Heart left ventricle (tissue), 13 donors: ENCODE measurements at regions not wholly inside any gene's neighbourhood (a gene's known extent, or its start where the extent isn't known, plus 50 kb on each side); places are given as distances from the start of the nearest gene placed in this dataset.

Source experiments
- POLR2A ChIP-seq, 2 donors: fragments of 450-650 bp; IDR thresholded peaks; one replicate each; pipeline ENCODE4 v1.6.1; 2017; ENCODE audit warnings: antibody characterized with exemption in 2 of 2, mild to moderate bottlenecking in 2 of 2, moderate library complexity in 2 of 2
- TF ChIP-seq, protein P1 (sequence below), 12 donors: fragments of 200-600 bp; sonication (generic) in 4 of 12; IDR thresholded peaks; one replicate each; pipeline versions ENCODE4 v1.5.0 to v1.8.0; 2018 to 2022; ENCODE audit warnings: antibody characterized with exemption in 12 of 12, mild to moderate bottlenecking in 5 of 12
- donor health status: ischemic (EF 13 %, LVEDD 7.1; RV severe dilation, severe dysfunction).
- donor health status: DM: no; HTN: yes; CAD: no.
- donor health status: DM: no; HTN: no; CAD: no.
- donor health status: ischemic (EF 25% LVEDD 6.9; RV normal size, moderate dysfunction).
- donor health status: ischemic (EF 25% LVEDD 5.7; RV mildly dilated, moderate dysfunction).
- donor health status: ischemic (EF 35%, LVEDD 5.7; RV mildly dilated, moderate dysfunction).
- donor health status: nonischemic (EF 11% LVEDD 7.7; RV severe dilation, severe dysfunction).
- donor health status: DM: yes; HTN: yes; CAD: no.
- donor health status: PGD.
- donor health status: ischemic (EF 29% LVEDD 5.4; RV normal size, mild dysfunction).
- donor health status: nonischemic (EF 23%, LVEDD 6.1; RV moderate dilation, normal function).

DNA sequence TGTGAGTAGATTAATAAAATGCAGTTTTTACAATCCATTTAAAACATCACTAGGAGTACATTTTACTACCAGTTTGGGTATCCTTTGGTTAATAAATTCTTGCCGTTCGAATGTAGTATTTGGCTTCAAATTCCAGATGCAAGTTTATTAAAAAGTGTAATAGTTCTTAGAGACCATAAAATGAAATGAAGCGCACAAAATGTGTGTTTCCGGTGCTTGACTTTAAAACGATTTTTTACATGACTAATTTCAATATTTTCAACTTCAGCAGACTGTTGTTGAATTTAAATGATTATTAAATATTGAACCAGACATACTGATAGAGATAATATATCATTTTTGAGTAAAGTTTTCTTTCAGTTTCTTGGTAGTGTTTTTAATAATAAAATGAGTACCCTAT, 138.4 kb upstream of the NAALADL2 start:
- TF ChIP-seq, protein P1, sequence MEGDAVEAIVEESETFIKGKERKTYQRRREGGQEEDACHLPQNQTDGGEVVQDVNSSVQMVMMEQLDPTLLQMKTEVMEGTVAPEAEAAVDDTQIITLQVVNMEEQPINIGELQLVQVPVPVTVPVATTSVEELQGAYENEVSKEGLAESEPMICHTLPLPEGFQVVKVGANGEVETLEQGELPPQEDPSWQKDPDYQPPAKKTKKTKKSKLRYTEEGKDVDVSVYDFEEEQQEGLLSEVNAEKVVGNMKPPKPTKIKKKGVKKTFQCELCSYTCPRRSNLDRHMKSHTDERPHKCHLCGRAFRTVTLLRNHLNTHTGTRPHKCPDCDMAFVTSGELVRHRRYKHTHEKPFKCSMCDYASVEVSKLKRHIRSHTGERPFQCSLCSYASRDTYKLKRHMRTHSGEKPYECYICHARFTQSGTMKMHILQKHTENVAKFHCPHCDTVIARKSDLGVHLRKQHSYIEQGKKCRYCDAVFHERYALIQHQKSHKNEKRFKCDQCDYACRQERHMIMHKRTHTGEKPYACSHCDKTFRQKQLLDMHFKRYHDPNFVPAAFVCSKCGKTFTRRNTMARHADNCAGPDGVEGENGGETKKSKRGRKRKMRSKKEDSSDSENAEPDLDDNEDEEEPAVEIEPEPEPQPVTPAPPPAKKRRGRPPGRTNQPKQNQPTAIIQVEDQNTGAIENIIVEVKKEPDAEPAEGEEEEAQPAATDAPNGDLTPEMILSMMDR (IDR thresholded peaks at IDR 0.05): no peak
- TF ChIP-seq POLR2A (IDR thresholded peaks at IDR 0.05): no peak
